GM18511 (cell line): ENCODE measurements at regions not wholly inside any gene's neighbourhood (a gene's known extent, or its start where the extent isn't known, plus 50 kb on each side); places are given as distances from the start of the nearest gene placed in this dataset.
"Not testable (repeated sequence)": the region's sequence is repeated elsewhere in the genome, so short reads cannot be mapped to it uniquely, and the experiment has no call there.

Experiments
- ATAC-seq: cut with Tn5 transposase; IDR thresholded peaks from one replicate; pipeline ENCODE4 v1.9.1; 2021; ENCODE audit warnings: mild to moderate bottlenecking, moderate library complexity; ENCODE audit not compliant: unreplicated experiment

- ATAC-seq, result not testable (repeated sequence)
These were observed 130.4 kb downstream of the PLCE1 start for GRCh38 chr10:94124147-94124546.

GRCh38 chr10:94125268-94125667, 131.5 kb downstream of the PLCE1 start:
- ATAC-seq, result not testable (repeated sequence)

GRCh38 chr10:94125856-94126255, 132.1 kb downstream of the PLCE1 start:
- no peak for ATAC-seq

GRCh38 chr10:94129393-94130130, 135.8 kb downstream of the PLCE1 start:
- ATAC-seq, result no peak

GRCh38 chr10:94131885-94132284, 138.2 kb downstream of the PLCE1 start:
- no peak for ATAC-seq

- ATAC-seq, result no peak
These were observed 139.5 kb downstream of the PLCE1 start for GRCh38 chr10:94133239-94133638.

- no peak for ATAC-seq
These were observed 144.0 kb downstream of the PLCE1 start for GRCh38 chr10:94137747-94138146.

GRCh38 chr10:94138391-94138790, 144.7 kb downstream of the PLCE1 start:
- no peak for ATAC-seq

GRCh38 chr10:94143261-94143660, 149.5 kb downstream of the PLCE1 start:
- no peak for ATAC-seq

GRCh38 chr10:94146313-94146712, 152.6 kb downstream of the PLCE1 start:
- no peak for ATAC-seq

GRCh38 chr10:94146746-94147145, 153.0 kb downstream of the PLCE1 start:
- ATAC-seq, result no peak

- ATAC-seq, result no peak
These were observed 156.0 kb downstream of the PLCE1 start for GRCh38 chr10:94149702-94150101.

GRCh38 chr10:94150541-94151184, 156.9 kb downstream of the PLCE1 start:
- ATAC-seq, result no peak

GRCh38 chr10:94155722-94156271, 162.1 kb downstream of the PLCE1 start:
- ATAC-seq, result no peak

- no peak for ATAC-seq
These were observed 162.7 kb downstream of the PLCE1 start for GRCh38 chr10:94156453-94156852.

- ATAC-seq, result not testable (repeated sequence)
These were observed 171.5 kb downstream of the PLCE1 start for GRCh38 chr10:94165158-94165611.

GRCh38 chr10:94172332-94172731, 178.6 kb downstream of the PLCE1 start:
- no peak for ATAC-seq

- ATAC-seq, result no peak
These were observed 179.9 kb downstream of the PLCE1 start for GRCh38 chr10:94173594-94173993.

GRCh38 chr10:94174838-94175237, 181.1 kb downstream of the PLCE1 start:
- ATAC-seq, result no peak

GRCh38 chr10:94178475-94179253, 184.1 kb downstream of the NOC3L start:
- ATAC-seq, result no peak

- ATAC-seq, result no peak
These were observed 182.2 kb downstream of the NOC3L start for GRCh38 chr10:94180576-94180975.
